ENCODE measurements at regions not wholly inside any gene's neighbourhood (a gene's known extent, or its start where the extent isn't known, plus 50 kb on each side); places are given as distances from the start of the nearest gene placed in this dataset.

DNA sequence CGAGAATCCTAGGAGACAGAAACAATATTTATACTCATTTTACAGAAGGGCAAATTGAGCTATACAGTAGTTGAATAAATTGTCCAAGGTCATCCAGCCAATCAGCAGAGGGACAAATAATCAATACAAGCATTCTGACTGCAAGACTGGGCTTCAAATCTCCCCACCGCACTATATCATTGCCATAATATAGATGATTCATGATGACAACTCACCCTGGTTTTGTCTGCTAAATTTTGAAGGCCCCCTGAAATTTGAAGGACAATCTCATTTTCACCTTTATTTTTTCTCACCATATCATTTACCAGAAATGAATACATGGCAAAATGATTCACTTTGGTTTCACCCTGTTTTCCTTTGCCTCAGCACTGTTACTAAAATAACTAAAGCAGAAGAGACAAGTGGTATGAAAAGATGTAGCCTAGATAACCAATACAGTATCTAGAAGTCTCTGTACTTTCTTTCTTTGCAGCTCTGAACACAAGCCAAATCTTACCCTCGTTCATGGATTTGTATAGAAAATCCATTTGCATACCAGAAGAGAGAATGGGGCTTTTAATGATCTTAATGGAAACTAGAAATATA, 292.5 kb downstream of the TTLL7 start:
- TF ChIP-seq, protein P1, sequence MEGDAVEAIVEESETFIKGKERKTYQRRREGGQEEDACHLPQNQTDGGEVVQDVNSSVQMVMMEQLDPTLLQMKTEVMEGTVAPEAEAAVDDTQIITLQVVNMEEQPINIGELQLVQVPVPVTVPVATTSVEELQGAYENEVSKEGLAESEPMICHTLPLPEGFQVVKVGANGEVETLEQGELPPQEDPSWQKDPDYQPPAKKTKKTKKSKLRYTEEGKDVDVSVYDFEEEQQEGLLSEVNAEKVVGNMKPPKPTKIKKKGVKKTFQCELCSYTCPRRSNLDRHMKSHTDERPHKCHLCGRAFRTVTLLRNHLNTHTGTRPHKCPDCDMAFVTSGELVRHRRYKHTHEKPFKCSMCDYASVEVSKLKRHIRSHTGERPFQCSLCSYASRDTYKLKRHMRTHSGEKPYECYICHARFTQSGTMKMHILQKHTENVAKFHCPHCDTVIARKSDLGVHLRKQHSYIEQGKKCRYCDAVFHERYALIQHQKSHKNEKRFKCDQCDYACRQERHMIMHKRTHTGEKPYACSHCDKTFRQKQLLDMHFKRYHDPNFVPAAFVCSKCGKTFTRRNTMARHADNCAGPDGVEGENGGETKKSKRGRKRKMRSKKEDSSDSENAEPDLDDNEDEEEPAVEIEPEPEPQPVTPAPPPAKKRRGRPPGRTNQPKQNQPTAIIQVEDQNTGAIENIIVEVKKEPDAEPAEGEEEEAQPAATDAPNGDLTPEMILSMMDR (IDR thresholded peaks at IDR 0.05; ENCODE audit: low read depth, low read length, poor library complexity, severe bottlenecking) = no peak
- TF ChIP-seq EZH2phosphoT487 (IDR thresholded peaks at IDR 0.05; ENCODE audit: borderline replicate concordance, low read length) = no peak
